ENCODE measurements at regions not wholly inside any gene's neighbourhood (a gene's known extent, or its start where the extent isn't known, plus 50 kb on each side); places are given as distances from the start of the nearest gene placed in this dataset.

GRCh38 chr9:95653246-95653645, 136.5 kb upstream of the PTCH1 start:
- TF ChIP-seq MCM3 (IDR thresholded peaks at IDR 0.05): no peak
- no peak for TF ChIP-seq YY1 (IDR thresholded peaks at IDR 0.05; ENCODE audit: borderline replicate concordance in 1 of 3, control insufficient read depth in 1 of 3, extremely low read depth in 1 of 3, insufficient read depth in 3 of 3, insufficient read length in 1 of 3, insufficient replicate concordance in 2 of 3, low read depth in 1 of 3, low read length in 2 of 3)
- TF ChIP-seq HDAC2 (IDR thresholded peaks at IDR 0.05): no peak
- no peak for TF ChIP-seq SMARCE1 (IDR thresholded peaks at IDR 0.05)
- no peak for TF ChIP-seq HCFC1 (IDR thresholded peaks at IDR 0.05; ENCODE audit: low read depth, low read length)
- TF ChIP-seq MXI1 (IDR thresholded peaks at IDR 0.05; ENCODE audit: low read depth, low read length): no peak
- TF ChIP-seq ZFP36 (IDR thresholded peaks at IDR 0.05; ENCODE audit: low read depth, low read length, partially characterized antibody): no peak
- no peak for TF ChIP-seq FOXJ2 (tag; IDR thresholded peaks at IDR 0.05)
- TF ChIP-seq TAF1 (IDR thresholded peaks at IDR 0.05; ENCODE audit: control insufficient read depth, extremely low read depth, insufficient read depth, low read length, severe bottlenecking): no peak
- TF ChIP-seq EZH2 (IDR thresholded peaks at IDR 0.05; ENCODE audit: borderline replicate concordance, low read depth, low read length): no peak
- no peak for TF ChIP-seq BRCA1 (IDR thresholded peaks at IDR 0.05)
- TF ChIP-seq BRCA1 (CRISPR knock-in tag; IDR thresholded peaks at IDR 0.05): no peak
- TF ChIP-seq FOXM1 (IDR thresholded peaks at IDR 0.05; ENCODE audit: low read depth): no peak
- no peak for TF ChIP-seq FOXM1 (CRISPR knock-in tag; IDR thresholded peaks at IDR 0.05; ENCODE audit: low read depth)

Measured in K562 (cell line).